Pons (tissue), 1 donor: ENCODE measurements at regions not wholly inside any gene's neighbourhood (a gene's known extent, or its start where the extent isn't known, plus 50 kb on each side); places are given as distances from the start of the nearest gene placed in this dataset.
"Not testable (repeated sequence)": the region's sequence is repeated elsewhere in the genome, so short reads cannot be mapped to it uniquely, and the experiment has no call there.

Source experiments
- DNase-seq: peaks from one replicate; pipeline ENCODE4 v3.0.0-alpha.2; 2016; ENCODE audit warnings: low spot score

- no peak for DNase-seq
Measured at GRCh38 chr6:139990856-139991465, 616.5 kb upstream of the CITED2 start.

- peak; percentile 73 for DNase-seq
Measured at GRCh38 chr6:139990026-139990686, 615.7 kb upstream of the CITED2 start.

DNA sequence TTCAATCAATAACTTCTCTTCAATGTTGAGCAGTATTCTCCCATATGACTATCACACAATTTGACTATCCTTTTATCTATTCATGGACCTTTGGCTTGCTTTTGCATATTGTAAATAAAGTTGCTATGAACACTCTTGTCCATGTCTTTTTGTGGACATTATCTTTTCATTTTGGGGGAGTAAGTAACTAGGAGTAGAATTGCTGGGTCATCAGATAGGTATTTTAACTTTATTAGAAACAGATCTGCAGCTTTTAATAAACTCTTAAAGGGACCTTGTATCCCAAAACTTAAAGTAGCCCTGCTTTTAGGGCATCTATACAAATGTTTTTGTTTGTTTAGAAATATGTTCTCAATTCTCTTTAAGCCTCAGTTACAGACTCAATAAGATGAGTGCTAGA, 614.2 kb upstream of the CITED2 start:
- no peak for DNase-seq

DNA sequence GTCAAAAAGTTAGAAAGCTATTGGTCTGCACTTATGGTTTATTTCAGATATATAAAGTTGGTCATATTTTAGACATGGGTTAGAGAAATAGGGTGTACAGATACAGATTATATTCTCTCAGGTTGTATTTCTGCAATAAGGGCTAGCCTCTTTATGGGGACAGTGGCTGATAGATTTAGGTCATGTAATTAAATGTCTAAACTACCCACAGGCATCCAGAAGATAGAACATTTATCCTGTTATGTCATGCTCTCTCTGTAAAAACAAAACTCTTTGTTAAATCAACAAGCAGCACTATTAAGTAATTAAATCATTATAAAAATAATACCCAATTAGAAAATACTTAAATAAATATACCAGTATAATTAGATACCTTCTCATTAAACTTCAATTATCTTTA, 612.6 kb upstream of the CITED2 start:
- DNase-seq = no peak

GRCh38 chr6:139985236-139985815, 610.9 kb upstream of the CITED2 start:
- DNase-seq = no peak

DNA sequence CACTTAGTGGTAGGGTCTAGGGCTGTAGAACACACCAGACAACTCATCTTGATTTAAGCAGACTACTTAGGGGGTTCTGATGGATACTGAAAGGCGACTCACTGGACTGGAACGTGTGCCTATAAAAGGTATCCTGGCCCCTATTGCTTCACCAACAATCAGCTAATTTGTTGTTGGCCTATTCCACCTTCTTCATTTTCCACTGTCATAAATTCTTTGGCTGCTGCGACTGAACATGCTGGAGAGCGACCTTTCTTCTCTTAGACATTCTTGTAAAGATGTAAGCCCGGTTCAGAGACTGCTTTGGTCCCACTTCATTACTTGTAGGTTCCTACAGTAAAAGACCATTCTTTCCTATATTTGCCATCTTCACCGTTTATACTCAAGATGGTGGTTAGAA, 609.9 kb upstream of the CITED2 start:
- DNase-seq = no peak

DNA sequence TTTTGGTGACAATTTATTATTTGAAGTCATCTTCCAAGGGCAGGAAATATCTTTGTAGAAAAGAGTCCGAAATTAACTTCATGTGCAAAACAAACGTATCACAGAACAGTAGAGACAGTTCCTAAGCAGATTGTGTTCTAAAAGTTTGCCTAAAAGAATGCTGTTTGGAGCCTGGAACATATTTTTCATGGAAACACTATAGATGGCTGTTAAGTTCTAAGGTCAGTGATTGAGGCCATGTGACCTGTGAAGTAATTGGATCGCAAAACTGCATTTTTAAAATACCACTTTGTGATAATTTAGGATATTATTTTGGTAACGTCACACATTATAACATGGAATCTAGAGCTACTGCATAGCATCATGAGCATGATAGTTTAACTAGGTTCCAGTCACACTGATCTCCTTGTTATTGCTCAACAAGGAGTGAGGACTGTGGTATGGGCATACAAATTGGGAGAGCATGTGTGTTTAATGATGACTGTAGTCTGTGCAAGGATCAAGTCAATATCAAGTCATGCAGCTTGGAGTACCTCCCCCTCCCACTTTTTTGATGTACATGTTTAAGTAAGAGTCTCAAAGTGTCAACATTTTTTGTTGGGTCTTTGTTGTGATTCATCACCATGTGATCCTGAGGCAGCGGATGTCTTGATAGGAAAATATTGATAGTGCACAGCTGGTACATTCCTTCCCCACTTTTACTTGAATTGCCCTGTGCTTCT, 609.3 kb upstream of the CITED2 start:
- DNase-seq = no peak

DNA sequence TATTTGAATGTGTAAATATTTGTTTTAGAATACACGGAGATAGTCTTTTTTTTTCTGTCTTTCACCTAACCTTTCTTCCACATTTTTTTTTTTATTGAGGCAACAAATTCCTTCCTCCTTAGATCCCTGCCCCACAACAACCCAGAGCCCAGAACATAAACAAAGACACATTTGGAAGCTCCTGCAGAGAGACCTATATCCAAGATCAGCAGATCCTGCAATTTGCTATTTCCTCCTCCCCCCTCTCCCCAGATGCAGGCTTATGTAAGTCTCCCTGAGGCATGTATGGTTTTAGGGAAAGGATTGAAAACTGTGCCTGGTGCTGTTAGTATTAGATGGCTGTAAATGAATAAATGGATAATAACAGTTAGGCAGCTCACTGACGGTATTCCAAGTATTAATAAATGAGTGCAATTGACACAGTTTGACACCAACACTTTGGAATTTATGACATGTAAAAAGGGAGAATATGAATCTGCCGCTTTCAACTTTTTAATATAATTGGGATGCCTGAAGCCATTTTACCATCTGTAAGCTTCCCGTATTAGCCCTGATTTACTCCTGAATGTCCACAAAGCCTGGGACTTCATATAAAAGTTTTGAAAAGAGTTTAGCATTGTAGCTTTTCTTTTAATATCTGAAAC, 608.3 kb upstream of the CITED2 start:
- DNase-seq = no peak

- DNase-seq = no peak
Measured at GRCh38 chr6:139982195-139982594, 607.7 kb upstream of the CITED2 start.

DNA sequence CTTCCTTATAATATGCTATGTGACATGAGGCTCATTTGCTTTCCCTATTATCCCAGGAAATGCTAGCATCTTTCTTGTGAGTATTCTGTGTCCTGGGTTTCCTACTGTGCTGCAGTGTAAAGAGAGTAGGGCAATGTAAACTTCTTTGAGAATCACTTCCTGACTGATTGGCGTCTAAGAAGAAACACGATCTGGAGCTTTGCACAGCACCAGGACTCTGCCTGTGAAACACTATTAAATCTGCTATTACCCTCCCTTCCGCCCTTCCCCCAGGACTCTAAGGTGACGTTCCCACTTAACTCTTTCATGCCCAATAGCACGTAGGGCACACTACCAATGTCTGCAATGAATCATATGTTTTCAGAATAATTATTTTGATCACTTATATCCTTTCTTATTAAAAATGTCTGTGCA, 607.3 kb upstream of the CITED2 start:
- DNase-seq = peak; percentile 47

GRCh38 chr6:139981066-139981624, 606.7 kb upstream of the CITED2 start:
- no peak for DNase-seq

DNA sequence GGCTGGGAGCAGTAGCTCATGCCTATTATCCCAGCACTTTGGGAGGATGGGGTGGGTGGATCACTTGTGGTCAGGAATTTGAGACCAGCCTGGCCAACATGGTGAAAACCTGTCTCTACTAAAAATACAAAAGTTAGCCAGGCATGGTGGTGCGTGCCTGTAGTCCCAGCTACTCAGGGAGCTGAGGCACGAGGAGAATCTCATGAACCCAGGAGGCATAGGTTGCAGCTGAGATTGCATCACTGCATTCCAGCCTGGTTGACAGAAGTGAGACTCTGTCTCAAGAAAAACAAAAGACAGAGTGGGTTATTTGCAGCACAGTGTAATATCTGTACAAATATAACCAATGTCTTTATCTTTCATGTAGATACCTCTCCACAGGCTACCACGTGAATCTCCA, 606.2 kb upstream of the CITED2 start:
- DNase-seq = not testable (repeated sequence)

DNA sequence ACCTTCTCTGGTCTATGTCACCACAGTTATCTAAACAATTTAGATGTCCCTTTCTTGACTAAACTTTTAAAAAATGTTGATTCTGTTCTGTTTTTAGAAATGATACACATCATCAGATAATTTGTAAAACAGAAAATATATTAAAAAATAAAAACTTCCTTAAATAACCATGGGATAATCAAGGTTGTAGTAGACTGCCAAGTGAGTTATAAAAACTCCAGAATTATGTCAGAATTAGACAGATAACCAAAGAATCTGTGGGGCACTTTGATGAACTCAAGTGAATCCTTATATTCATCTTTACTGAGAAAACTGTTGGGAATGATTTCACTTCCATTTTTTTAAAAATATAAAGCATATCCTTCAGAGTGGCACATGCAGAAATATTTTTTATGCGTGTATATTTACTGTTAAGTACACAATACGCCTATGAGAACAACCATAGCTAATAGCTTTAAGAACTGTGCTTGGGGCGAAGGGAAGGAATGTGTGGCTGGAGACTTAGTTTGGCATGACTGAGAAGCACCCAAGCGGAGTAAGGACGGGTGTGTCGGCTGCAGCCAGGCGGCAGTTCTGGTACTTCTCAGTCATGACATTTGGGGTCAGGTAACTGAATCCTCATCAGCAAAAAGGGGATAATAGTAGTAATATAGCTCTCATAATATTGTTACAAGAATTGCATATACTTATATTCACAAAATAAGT, 604.7 kb upstream of the CITED2 start:
- no peak for DNase-seq

GRCh38 chr6:139977887-139978332, 603.5 kb upstream of the CITED2 start:
- no peak for DNase-seq

GRCh38 chr6:139973669-139974344, 599.4 kb upstream of the CITED2 start:
- peak; percentile 46 for DNase-seq

DNA sequence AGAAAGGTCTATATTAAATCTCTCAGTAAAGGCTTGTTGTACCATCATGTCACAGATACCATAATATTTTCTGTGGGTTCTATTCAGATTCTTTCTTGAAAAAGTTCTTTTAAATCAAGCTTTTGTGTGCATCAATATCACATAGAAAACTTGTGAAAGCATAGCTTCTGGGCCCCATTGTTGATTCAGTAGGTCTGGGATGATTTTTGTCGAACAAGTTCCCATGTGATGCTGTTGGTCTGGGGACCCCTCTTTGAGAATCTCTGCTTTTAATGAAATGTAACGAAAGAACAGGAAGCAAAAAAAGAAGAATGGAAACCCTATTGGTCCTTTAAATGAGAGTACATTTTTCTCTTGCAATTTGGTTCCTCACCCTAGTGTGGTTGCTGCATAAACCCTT, 597.7 kb upstream of the CITED2 start:
- DNase-seq = no peak

GRCh38 chr6:139970591-139970991, 596.1 kb upstream of the CITED2 start:
- DNase-seq = no peak

DNA sequence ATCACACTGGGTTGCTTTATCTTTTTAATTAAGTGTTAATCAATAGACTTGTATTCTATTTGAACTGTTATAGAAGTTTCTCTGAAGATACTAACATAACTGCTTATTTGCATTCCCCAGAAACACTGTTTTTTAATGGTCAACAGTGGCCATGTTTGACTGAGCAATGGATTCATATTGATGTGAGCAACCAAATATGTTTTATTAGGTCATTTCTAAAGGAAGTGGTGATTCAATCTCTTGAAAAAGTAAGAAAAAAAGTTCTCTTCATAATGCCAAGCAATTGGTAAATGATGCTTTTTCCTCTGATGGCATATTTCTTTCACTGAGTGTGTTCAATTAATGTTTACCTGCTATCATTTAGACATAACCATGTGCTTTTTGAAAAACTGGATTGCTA, 593.0 kb upstream of the CITED2 start:
- no peak for DNase-seq

DNA sequence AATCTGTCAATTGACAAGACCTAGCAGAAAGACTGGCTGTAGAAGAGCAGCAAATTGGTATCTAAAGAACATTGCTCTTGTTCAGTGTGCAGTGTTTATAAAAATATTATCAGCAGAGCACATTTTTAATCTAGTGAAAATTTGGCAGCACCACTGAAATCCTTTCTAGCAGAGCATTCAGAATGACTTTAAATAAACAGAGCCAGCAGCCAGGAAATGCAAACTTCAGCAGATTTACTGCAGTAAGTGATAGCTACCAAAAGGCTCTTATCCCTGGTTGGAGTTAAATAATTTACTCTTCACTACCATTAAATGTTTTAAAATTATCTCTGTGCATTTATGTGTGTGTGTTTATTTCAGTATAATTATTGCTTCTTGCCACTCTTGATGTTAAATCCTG, 590.9 kb upstream of the CITED2 start:
- no peak for DNase-seq

DNA sequence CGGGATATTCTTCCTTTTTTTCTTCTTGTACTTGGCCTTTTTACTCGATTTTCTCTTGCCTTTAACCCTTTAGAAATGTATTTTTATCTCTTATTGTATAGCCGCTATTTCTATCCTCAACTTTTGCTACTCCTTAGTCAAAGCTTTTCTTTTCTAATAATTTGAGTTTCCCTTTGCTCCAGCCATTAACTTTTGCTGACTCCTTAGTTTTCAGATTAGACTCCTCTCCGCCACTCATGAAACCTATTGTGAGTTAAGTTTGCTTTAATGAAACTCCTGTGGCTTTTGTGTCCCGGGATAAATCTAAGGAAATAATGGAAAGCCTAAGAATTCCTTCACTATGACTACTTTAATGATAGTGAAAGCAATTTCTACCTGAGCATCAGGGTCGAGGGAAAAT, 590.3 kb upstream of the CITED2 start:
- no peak for DNase-seq
